H1 (cell line): ENCODE measurements at regions not wholly inside any gene's neighbourhood (a gene's known extent, or its start where the extent isn't known, plus 50 kb on each side); places are given as distances from the start of the nearest gene placed in this dataset.

Experiments used
- CTCF ChIA-PET: fragments of 300-600 bp; sonication (Branson Sonifier 250); formaldehyde crosslinking; loops from one replicate; lab custom pipeline; 2021; ENCODE audit not compliant: partially characterized antibody; lab: Charles Lee
- POLR2A ChIA-PET: fragments of 300-600 bp; sonication (Branson Sonifier 250); formaldehyde crosslinking; loops from one replicate; lab custom pipeline; 2021; ENCODE audit warnings: inconsistent platforms; ENCODE audit not compliant: partially characterized antibody; lab: Charles Lee
- DNase-seq, 2 experiments: peaks; one replicate each; pipeline versions ENCODE4 v3.0.0 to v3.0.0-alpha.2; 2010 to 2022; ENCODE audit warnings: low spot score in 2 of 2, low read depth in 1 of 2, mixed read lengths in 1 of 2
- FAIRE-seq: peaks from 2 replicates; lab custom pipeline; 2011; peaks lifted over from hg19 to GRCh38; lab: Jason Lieb, UNC
- H2AFZ ChIP-seq: 2 replicates; pipeline ENCODE4 v1.8.1; 2012; ENCODE audit warnings: low read length, inconsistent platforms
- H2AK5ac ChIP-seq: 2 replicates; pipeline ENCODE4 v1.6.1; 2013; ENCODE audit warnings: low read depth, low read length
- H2BK120ac ChIP-seq: replicated peaks from 2 replicates; pipeline ENCODE3; 2013; ENCODE audit warnings: low read depth, low read length, inconsistent platforms
- H2BK12ac ChIP-seq: 2 replicates; pipeline ENCODE4 v1.6.1; 2013; ENCODE audit warnings: low read depth, low read length
- H2BK15ac ChIP-seq: 2 replicates; pipeline ENCODE4 v1.6.1; 2013; ENCODE audit warnings: low read length
- H2BK20ac ChIP-seq: 2 replicates; pipeline ENCODE4 v1.6.1; 2013; ENCODE audit warnings: low read length
- H2BK5ac ChIP-seq: 2 replicates; pipeline ENCODE4 v1.6.1; 2013; ENCODE audit warnings: low read depth, low read length
- H3K14ac ChIP-seq: 2 replicates; pipeline ENCODE4 v1.6.1; 2013; ENCODE audit warnings: inconsistent platforms; ENCODE audit not compliant: insufficient read length
- H3K18ac ChIP-seq: 2 replicates; pipeline ENCODE4 v1.6.1; 2013; ENCODE audit warnings: low read length; ENCODE audit errors: extremely low read depth
- H3K23ac ChIP-seq: 2 replicates; pipeline ENCODE4 v1.6.1; 2013; ENCODE audit warnings: inconsistent platforms; ENCODE audit not compliant: insufficient read length
- H3K23me2 ChIP-seq: 2 replicates; pipeline ENCODE4 v1.6.1; 2013; ENCODE audit warnings: low read depth, low read length
- H3K27ac ChIP-seq: 2 replicates; pipeline ENCODE4 v1.6.1; 2011; ENCODE audit warnings: low read depth, low read length, inconsistent platforms
- H3K27me3 ChIP-seq, 4 experiments: replicated peaks in 1 of 4; 1 replicate in 1 of 4; 2 replicates in 3 of 4; pipeline versions ENCODE4 v1.6.1 to v1.8.1; 2011 to 2013; ENCODE audit warnings: low read length in 3 of 4, mild to moderate bottlenecking in 3 of 4, inconsistent platforms in 2 of 4, mixed read lengths in 2 of 4, moderate library complexity in 1 of 4; ENCODE audit not compliant: control insufficient read depth in 3 of 4, insufficient read depth in 3 of 4; ENCODE audit errors: extremely low read depth in 1 of 4
- H3K36me3 ChIP-seq, 4 experiments: 2 replicates each; pipeline versions ENCODE4 v1.6.1 to v1.8.1; 2011 to 2013; ENCODE audit warnings: mild to moderate bottlenecking in 4 of 4, low read length in 3 of 4, moderate library complexity in 2 of 4, control low read depth in 1 of 4, inconsistent platforms in 1 of 4; ENCODE audit not compliant: insufficient read depth in 4 of 4, control insufficient read depth in 2 of 4
- H3K4ac ChIP-seq: replicated peaks from 2 replicates; pipeline ENCODE3; 2013; ENCODE audit warnings: low read length, low read depth, mixed read lengths, inconsistent platforms; ENCODE audit not compliant: insufficient read length
- H3K4me1 ChIP-seq, 4 experiments: replicated peaks in 1 of 4; 1 replicate in 1 of 4; 2 replicates in 3 of 4; pipeline versions ENCODE4 v1.6.1 to v1.8.1; 2011 to 2013; ENCODE audit warnings: low read length in 3 of 4, inconsistent platforms in 2 of 4, mixed read lengths in 1 of 4; ENCODE audit not compliant: insufficient read depth in 4 of 4, control insufficient read depth in 3 of 4
- H3K4me2 ChIP-seq, 2 experiments: 2 replicates each; pipeline versions ENCODE4 v1.6.1 to v1.8.1; 2011 to 2013; ENCODE audit warnings: low read depth in 2 of 2, low read length in 2 of 2, control low read depth in 1 of 2, inconsistent platforms in 1 of 2, mild to moderate bottlenecking in 1 of 2; ENCODE audit not compliant: insufficient read depth in 1 of 2
- H3K4me3 ChIP-seq, 4 experiments: fragments of 200-600, 300-600 bp in 1 of 4; sonication (generic), shearing (Covaris generic), sonication (Bioruptor Twin) in 1 of 4; 2 replicates each; pipeline versions ENCODE4 v1.5.1 to v1.8.1; 2011 to 2016; ENCODE audit warnings: low read length in 4 of 4, low read depth in 3 of 4, control low read depth in 2 of 4, inconsistent platforms in 2 of 4, mild to moderate bottlenecking in 2 of 4, mixed read lengths in 1 of 4, moderate library complexity in 1 of 4; ENCODE audit not compliant: insufficient read depth in 2 of 4; ENCODE audit errors: extremely low read depth in 1 of 4
- H3K56ac ChIP-seq: replicated peaks from 2 replicates; pipeline ENCODE3; 2013; ENCODE audit warnings: low read depth, mild to moderate bottlenecking, mixed read lengths, low read length, inconsistent platforms; ENCODE audit not compliant: insufficient read length
- H3K79me1 ChIP-seq: 2 replicates; pipeline ENCODE4 v1.6.1; 2013; ENCODE audit warnings: low read depth, low read length, control low read depth
- H3K79me2 ChIP-seq, 2 experiments: 2 replicates each; pipeline versions ENCODE4 v1.6.1 to v1.8.1; 2012 to 2013; ENCODE audit warnings: low read length in 2 of 2, mild to moderate bottlenecking in 2 of 2, inconsistent platforms in 1 of 2; ENCODE audit not compliant: insufficient read depth in 2 of 2, control insufficient read depth in 1 of 2
- H3K9ac ChIP-seq, 4 experiments: replicated peaks in 1 of 4; 1 replicate in 1 of 4; 2 replicates in 3 of 4; pipeline versions ENCODE4 v1.6.1 to v1.8.1; 2011 to 2013; ENCODE audit warnings: low read depth in 3 of 4, low read length in 3 of 4, control low read depth in 2 of 4, mild to moderate bottlenecking in 2 of 4, moderate library complexity in 2 of 4, inconsistent platforms in 1 of 4; ENCODE audit errors: extremely low read depth in 1 of 4
- H3K9me3 ChIP-seq, 2 experiments: 2 replicates each; pipeline versions ENCODE4 v1.6.1 to v1.8.1; 2012 to 2013; ENCODE audit warnings: mild to moderate bottlenecking in 2 of 2, moderate library complexity in 2 of 2, control low read depth in 1 of 2, inconsistent platforms in 1 of 2, low read depth in 1 of 2, low read length in 1 of 2, mixed read lengths in 1 of 2; ENCODE audit not compliant: insufficient read depth in 2 of 2
- H4K20me1 ChIP-seq, 2 experiments: replicated peaks in 1 of 2; 2 replicates each; pipeline versions ENCODE3 to v1.8.1; 2011 to 2013; ENCODE audit warnings: inconsistent platforms in 2 of 2, low read length in 2 of 2, mild to moderate bottlenecking in 1 of 2; ENCODE audit not compliant: insufficient read depth in 2 of 2, control insufficient read depth in 1 of 2
- H4K5ac ChIP-seq: 2 replicates; pipeline ENCODE4 v1.6.1; 2013; ENCODE audit warnings: low read length, low read depth, mixed read lengths, inconsistent platforms; ENCODE audit not compliant: insufficient read length
- H4K8ac ChIP-seq: 2 replicates; pipeline ENCODE4 v1.8.0; 2013; ENCODE audit warnings: mild to moderate bottlenecking, moderate library complexity, low read length, inconsistent platforms; ENCODE audit not compliant: insufficient read depth; ENCODE audit errors: extremely low read depth
- H4K91ac ChIP-seq: replicated peaks from 2 replicates; pipeline ENCODE3; 2013; ENCODE audit warnings: low read length, mixed read lengths, inconsistent platforms; ENCODE audit not compliant: insufficient read length
- CBX8 ChIP-seq: fragments of 300-800, 300-1000 bp; sonication (generic); IDR thresholded peaks from 2 replicates; pipeline ENCODE4 v1.7.1; 2016; ENCODE audit warnings: low read depth, low read length, borderline replicate concordance
- EZH2 ChIP-seq: fragments of 200-600 bp; sonication (generic); IDR thresholded peaks from 2 replicates; pipeline ENCODE4 v1.7.1; 2012; ENCODE audit warnings: low read depth, mild to moderate bottlenecking, moderate library complexity, low read length, inconsistent platforms; ENCODE audit not compliant: severe bottlenecking
- GABPA ChIP-seq: IDR thresholded peaks from 2 replicates; pipeline ENCODE4 v1.6.1; 2011; ENCODE audit warnings: mild to moderate bottlenecking, low read length, moderate library complexity, borderline replicate concordance; ENCODE audit not compliant: insufficient read depth
- KDM5A ChIP-seq: fragments of 200-600 bp; IDR thresholded peaks from 2 replicates; pipeline ENCODE4 v1.7.1; 2012; ENCODE audit warnings: mild to moderate bottlenecking, low read length, inconsistent platforms, mixed read lengths
- NANOG ChIP-seq: IDR thresholded peaks from 2 replicates; pipeline ENCODE4 v1.6.1; 2011; ENCODE audit warnings: low read length, low read depth, mild to moderate bottlenecking, inconsistent platforms; ENCODE audit not compliant: insufficient read depth, poor library complexity, severe bottlenecking
- RAD21 ChIP-seq, 2 experiments: IDR thresholded peaks in 1 of 2; conservative IDR thresholded peaks in 1 of 2; 2 replicates each; pipeline ENCODE4 v1.6.1; 2011; ENCODE audit warnings: low read depth in 2 of 2, low read length in 2 of 2, improper control_type of control experiment in 1 of 2, inconsistent platforms in 1 of 2, mild to moderate bottlenecking in 1 of 2, moderate library complexity in 1 of 2
- SIRT6 ChIP-seq: IDR thresholded peaks from one replicate; pipeline ENCODE4 v1.7.1; 2012; ENCODE audit warnings: low read length, inconsistent platforms
- SP4 ChIP-seq: IDR thresholded peaks from 2 replicates; pipeline ENCODE4 v1.6.1; 2012; ENCODE audit warnings: low read length, inconsistent platforms
- ZNF274 ChIP-seq: IDR thresholded peaks from 2 replicates; pipeline ENCODE4 v1.7.0; 2012; ENCODE audit warnings: low read length, borderline replicate concordance; ENCODE audit errors: extremely low read depth
- WGBS, 2 experiments: shearing (Covaris generic) in 1 of 2; methylation state at CpG; one replicate each; pipeline versions ENCODE4 v1.1.6 to v1.1.7; 2013 to 2015; ENCODE audit warnings: low lambda C conversion rate in 2 of 2, mixed read lengths in 2 of 2, inconsistent platforms in 1 of 2, low coverage in 1 of 2, missing lambda C conversion rate in 1 of 2; ENCODE audit not compliant: insufficient replicate concordance in 2 of 2, insufficient coverage in 1 of 2, insufficient read length in 1 of 2; ENCODE audit errors: extremely low coverage in 1 of 2, missing lambda C conversion rate in 1 of 2; 5-methylcytosine and 5-hydroxymethylcytosine counted together
- TF ChIP-seq, protein P1 (sequence below), 3 experiments: IDR thresholded peaks; 1 replicate in 2 of 3; 2 replicates in 1 of 3; pipeline versions ENCODE4 v1.5.1 to v1.6.1; 2011; ENCODE audit warnings: low read length in 3 of 3, mild to moderate bottlenecking in 3 of 3, inconsistent platforms in 2 of 3, low read depth in 1 of 3, moderate library complexity in 1 of 3; ENCODE audit not compliant: insufficient read depth in 1 of 3; ENCODE audit errors: control extremely low read depth in 1 of 3
- TF ChIP-seq, protein P2 (sequence below): IDR thresholded peaks from 2 replicates; pipeline ENCODE4 v1.6.1; 2011; ENCODE audit warnings: low read depth, mild to moderate bottlenecking, low read length; ENCODE audit not compliant: insufficient read depth

- FAIRE-seq = no peak
- no peak overlapping the region for H2AFZ ChIP-seq
- peaks cover 3 to 9% of the 10 kb centered on the region in 2 experiments; a peak in 2 of 4 replicates for H3K9me3 ChIP-seq
Measured at GRCh38 chr18:78619854-78620253, 359.8 kb upstream of the SALL3 start.

More at GRCh38 chr18:78619854-78620253, 359.8 kb upstream of the SALL3 start:
- H3K56ac ChIP-seq = no peak overlapping the region
- DNase-seq = no peak
- H3K4me1 ChIP-seq = peaks cover 0 to 3% (median 0%) of the 10 kb centered on the region in 4 experiments; a peak in 2 of 7 replicates
- H3K23me2 ChIP-seq = no peaks in the 10 kb centered on the region
- no peaks in the 10 kb centered on the region for H3K27me3 ChIP-seq
- WGBS, 2 experiments = 97% methylated on average over 13 of the region's 13 CpGs; no CpG with 5 or more reads in 1 of the 2 experiments
- peaks cover 3% of the 10 kb centered on the region; the same call in 1 of the 2 replicates for H3K79me1 ChIP-seq
- TF ChIP-seq, protein P1, sequence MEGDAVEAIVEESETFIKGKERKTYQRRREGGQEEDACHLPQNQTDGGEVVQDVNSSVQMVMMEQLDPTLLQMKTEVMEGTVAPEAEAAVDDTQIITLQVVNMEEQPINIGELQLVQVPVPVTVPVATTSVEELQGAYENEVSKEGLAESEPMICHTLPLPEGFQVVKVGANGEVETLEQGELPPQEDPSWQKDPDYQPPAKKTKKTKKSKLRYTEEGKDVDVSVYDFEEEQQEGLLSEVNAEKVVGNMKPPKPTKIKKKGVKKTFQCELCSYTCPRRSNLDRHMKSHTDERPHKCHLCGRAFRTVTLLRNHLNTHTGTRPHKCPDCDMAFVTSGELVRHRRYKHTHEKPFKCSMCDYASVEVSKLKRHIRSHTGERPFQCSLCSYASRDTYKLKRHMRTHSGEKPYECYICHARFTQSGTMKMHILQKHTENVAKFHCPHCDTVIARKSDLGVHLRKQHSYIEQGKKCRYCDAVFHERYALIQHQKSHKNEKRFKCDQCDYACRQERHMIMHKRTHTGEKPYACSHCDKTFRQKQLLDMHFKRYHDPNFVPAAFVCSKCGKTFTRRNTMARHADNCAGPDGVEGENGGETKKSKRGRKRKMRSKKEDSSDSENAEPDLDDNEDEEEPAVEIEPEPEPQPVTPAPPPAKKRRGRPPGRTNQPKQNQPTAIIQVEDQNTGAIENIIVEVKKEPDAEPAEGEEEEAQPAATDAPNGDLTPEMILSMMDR (IDR thresholded peaks at IDR 0.05; ENCODE audit: control extremely low read depth in 1 of 3, insufficient read depth in 1 of 3, low read depth in 1 of 3, low read length in 3 of 3) = no peak
- no peak for TF ChIP-seq NANOG
- TF ChIP-seq EZH2 = no peak
- no peak for TF ChIP-seq CBX8
- TF ChIP-seq ZNF274 = no peak
- TF ChIP-seq GABPA = no peak
- TF ChIP-seq KDM5A = no peak
- no peak for TF ChIP-seq SIRT6
- no peak for TF ChIP-seq SP4
- no peak for TF ChIP-seq RAD21 (IDR thresholded peaks at IDR 0.05 in 1 of 2, conservative IDR thresholded peaks at IDR 0.05 in 1 of 2; ENCODE audit: low read depth in 2 of 2, low read length in 2 of 2)
- TF ChIP-seq, protein P2, sequence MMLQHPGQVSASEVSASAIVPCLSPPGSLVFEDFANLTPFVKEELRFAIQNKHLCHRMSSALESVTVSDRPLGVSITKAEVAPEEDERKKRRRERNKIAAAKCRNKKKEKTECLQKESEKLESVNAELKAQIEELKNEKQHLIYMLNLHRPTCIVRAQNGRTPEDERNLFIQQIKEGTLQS = no peak
- TF ChIP-seq, all 59 proteins: peak for 0
- Histone ChIP-seq H2BK12ac (no peak overlapping the region), H3K4me3 (no peak overlapping the region), H3K4ac (no peak overlapping the region), H2BK120ac (no peak overlapping the region), H2BK20ac (no peak overlapping the region), H2BK5ac (no peak overlapping the region), H2AK5ac (no peak overlapping the region), H3K36me3 (no peaks in the 10 kb centered on the region), H4K91ac (no peak overlapping the region), H4K20me1 (no peaks in the 10 kb centered on the region), H3K23ac (no peak overlapping the region), H3K27ac (no peak overlapping the region), H2BK15ac (no peak overlapping the region), H3K79me2 (no peaks in the 10 kb centered on the region), H3K4me2 (no peak overlapping the region), H4K8ac (no peak overlapping the region), H3K9ac (no peak overlapping the region), H3K14ac (no peak overlapping the region), H4K5ac (no peak overlapping the region), H3K18ac (no peak overlapping the region)
- CTCF ChIA-PET = interaction anchor here (0.7 to 1.9 kb wide), 3 partner anchors 12 to 23 kb away, joined by 3 to 5 read pairs (median 4); no protein-coding TSS in a partner anchor
- POLR2A ChIA-PET = no interaction called here
